Activated CD4-positive, alpha-beta T cell treated with anti-CD3 and anti-CD28 coated beads for 1 hour (primary cell): ENCODE measurements at regions not wholly inside any gene's neighbourhood (a gene's known extent, or its start where the extent isn't known, plus 50 kb on each side); places are given as distances from the start of the nearest gene placed in this dataset.

Source experiments
- DNase-seq: peaks from one replicate; pipeline ENCODE4 v3.0.0-alpha.2; 2020

GRCh38 chrX:38992441-38993096 lies 191.3 kb downstream of the MID1IP1 start:
- no peak for DNase-seq

- no peak for DNase-seq
Measured at GRCh38 chrX:38993500-38993899, 192.2 kb downstream of the MID1IP1 start.

DNA sequence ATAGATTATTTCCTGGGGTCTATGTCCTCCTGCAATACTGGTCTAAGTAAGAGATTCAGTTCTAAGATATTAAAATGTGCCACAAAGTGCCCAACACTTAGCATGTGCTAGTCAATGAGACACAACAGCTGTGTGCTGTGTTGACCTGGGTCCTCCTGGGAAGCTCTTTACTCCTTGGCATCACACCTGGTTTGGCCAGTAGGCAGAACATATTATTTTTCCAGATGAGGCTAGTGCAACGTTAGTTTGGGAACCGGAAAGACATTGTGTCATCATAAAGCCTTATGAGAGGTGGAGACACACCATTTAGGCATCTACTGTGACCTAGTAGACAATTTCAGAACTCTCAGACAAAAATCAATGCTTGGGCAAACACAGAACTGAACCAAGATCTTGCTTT lies 197.8 kb downstream of the MID1IP1 start:
- no peak for DNase-seq

GRCh38 chrX:38999967-39000745 lies 198.9 kb downstream of the MID1IP1 start:
- DNase-seq = no peak

DNA sequence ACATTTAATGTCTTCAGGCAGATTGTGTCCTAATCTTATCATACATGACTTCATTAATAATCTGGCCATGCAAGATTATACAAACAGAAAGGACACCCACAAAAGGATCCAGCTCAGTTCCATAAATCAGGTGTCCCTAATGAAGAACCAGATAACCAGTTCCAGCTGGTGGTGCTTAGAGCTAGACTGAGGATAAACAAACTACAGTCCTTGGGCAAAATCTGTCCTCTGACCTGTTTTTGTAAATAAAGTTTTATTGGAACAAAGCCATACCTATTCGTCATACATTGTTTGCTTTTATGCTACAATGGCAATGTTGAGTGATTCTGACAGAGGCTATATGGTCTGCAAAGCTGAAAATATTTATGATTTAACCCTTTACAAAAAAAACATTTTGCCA lies 199.5 kb downstream of the MID1IP1 start:
- DNase-seq = no peak

DNA sequence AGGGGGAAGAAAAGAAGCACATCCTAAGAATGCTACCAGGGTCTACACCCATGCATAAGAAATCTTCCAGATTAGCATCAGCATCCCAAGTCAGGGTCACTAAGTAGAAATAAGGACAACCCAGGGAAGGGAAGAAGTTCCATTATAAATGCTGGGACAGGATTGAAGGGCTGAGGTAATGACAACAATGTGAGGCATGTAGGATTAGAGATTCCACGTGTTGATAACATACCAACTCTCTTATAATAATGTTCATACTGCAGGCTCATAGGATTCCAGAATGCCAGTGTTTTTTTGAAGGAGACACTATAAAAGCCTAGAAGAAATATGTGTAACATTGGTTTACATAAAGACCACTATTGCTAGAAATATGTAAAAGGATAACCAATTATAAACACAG lies 201.2 kb downstream of the MID1IP1 start:
- DNase-seq = no peak

- no peak for DNase-seq
Measured at GRCh38 chrX:39008549-39008948, 207.3 kb downstream of the MID1IP1 start.

DNA sequence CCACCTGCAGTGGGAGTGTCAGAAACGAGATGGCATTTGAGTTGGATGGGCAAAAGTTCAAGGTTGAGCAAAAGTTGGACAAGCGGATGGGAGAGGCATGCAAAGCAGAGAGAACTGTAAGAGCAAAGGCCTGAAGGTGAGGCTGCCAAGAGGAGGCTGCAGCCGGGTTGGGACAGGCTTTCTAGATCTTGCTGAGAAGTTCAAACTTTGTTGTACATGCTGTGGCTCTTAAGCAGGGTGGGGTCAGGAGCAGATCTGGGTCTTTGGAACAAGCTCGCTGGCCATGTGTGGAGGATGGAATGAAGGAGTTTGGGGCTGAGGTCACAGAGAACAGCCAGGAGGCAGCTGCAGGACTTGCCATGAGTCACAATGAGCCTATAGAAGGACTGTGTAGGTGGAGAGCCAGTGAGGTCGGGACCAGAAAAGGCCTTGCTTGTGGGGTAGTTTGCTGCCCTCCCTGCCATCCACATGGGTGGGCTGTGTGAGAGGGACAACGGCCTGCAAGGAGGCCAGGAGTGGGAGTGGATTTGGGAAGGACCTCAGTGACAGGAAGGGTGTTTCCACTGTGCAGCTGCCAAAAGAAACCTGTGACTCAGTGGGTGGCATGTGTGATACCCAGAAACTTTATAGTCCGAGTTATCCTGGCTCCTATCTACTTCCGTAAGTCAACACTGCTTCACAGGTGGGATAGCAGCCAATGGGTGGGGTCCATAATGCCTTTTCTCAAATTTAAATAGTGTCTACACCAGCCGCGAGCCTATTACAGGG lies 210.4 kb downstream of the MID1IP1 start:
- no peak for DNase-seq

DNA sequence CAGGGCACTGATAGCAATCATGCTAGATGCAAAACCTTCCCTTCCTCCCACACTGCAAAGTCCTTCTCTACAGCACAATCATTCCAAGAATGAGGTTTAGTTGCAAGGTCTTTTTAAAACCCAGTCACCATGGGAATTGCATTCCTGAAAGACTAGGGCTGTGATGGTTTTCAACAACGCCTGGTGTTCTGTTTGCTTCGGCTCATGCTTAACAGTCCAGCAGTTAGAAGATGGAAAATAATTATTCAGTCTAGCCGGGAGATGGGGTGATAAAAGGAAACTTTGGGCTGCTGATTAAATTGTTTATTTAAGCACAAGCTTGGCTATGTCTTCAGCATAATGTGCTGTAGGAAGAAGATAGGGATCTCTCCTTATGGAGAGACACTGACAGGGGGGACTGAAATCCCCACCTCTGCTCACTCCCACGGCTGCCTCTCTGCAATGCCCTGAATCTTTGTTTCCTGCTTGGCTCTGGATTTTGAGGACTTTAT lies 211.4 kb downstream of the MID1IP1 start:
- no peak for DNase-seq

DNA sequence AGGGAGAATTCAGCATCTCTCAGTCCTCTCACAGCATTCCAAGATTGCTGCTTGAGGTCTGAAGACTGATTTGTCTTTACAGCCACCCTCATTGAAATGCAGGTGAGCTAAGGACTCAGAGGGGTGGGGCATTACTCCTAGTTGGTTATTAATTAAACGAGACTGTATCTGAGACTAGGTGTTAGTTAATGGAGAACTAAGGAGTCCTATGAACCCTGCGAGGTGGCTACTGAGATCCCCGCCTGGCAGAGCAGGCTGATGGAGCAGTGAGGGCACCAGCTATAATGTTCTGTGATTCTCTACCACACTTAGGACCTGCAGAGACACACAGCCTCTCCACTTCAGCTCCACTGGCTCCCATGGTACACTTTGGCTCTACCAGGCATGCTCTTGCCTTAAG lies 215.3 kb downstream of the MID1IP1 start:
- DNase-seq = no peak

DNA sequence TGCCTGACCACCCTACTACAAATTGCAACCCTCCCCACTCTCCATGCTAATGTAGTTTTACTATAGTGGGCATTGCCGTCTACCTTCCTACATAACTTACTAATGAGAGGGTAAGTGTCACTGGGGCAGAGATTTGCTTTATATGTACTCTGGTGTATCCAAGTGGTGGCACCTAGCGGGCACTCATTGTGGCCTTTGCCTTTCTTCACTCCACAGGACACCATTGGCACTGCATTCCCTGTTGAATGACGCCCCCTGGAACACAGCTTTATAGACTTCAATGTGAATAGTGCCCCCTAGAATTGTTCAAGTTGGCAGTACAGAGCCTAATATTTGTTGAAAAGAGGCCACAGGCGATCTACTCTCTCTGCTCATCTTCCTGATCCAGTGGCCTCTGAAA lies 215.8 kb downstream of the MID1IP1 start:
- DNase-seq = no peak

- no peak for DNase-seq
Measured at GRCh38 chrX:39017716-39018115, 216.5 kb downstream of the MID1IP1 start.

DNA sequence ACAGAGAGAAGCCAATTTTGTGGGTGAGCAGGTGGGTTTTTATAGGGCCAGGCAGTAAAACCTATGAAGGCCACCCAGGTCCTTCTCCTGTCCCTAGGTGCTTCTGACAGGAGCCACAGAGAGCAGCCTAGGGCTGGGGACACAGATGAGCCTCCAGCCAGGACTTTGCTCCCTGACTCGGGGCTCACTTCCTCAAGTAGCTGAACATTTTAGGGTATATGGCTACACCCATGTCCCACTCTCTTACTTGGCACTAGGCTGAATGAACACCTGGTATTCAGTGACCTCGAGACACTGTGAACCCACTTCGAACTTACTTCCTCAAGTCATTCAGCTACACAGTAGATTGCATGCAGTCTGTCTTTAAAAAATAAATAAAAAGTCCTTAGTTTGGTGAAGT lies 217.3 kb downstream of the MID1IP1 start:
- no peak for DNase-seq

- no peak for DNase-seq
Measured at GRCh38 chrX:39019056-39019455, 217.8 kb downstream of the MID1IP1 start.

GRCh38 chrX:39020051-39020669 lies 218.9 kb downstream of the MID1IP1 start:
- no peak for DNase-seq

GRCh38 chrX:39022106-39022505 lies 220.8 kb downstream of the MID1IP1 start:
- no peak for DNase-seq

DNA sequence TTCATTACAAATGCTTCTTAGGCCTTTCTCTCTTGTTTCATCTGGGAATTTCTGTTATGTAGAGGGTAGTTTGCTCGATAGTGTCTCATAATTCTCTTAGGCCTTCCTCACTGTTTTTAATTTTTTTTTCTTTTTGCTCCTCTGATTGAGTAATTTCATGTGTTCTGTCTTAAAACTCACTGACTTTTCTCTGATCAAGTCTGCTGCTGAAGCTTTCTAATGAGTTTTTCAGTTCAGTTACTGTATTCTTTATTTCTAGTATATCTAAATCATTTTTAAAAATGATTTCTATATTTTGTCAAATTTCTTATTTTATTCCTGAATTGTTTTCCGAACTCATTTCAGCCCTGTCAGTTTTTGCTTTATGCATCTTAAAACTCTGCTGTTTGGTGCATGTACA lies 228.0 kb downstream of the MID1IP1 start:
- DNase-seq = no peak

DNA sequence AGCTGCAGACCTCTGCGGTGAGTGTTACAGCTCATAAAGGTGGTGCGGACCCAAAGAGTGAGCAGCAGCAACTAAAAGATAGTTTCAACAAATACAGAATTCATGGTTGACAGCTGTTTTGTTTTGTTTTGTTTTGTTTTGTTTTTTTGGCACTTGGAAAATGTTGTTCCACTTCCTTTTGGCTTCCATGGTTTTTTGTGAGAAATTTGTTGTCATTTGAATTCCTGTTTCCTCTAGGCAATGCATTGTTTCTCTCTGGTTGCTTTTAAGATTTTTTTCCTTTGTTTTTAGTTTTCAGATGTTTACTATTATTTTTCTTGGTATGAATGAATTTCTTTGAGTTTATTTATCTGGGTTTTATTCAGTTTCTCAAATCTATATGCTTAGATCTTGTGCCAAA lies 229.4 kb downstream of the MID1IP1 start:
- DNase-seq = no peak

GRCh38 chrX:39039890-39040289 lies 238.6 kb downstream of the MID1IP1 start:
- DNase-seq = no peak

DNA sequence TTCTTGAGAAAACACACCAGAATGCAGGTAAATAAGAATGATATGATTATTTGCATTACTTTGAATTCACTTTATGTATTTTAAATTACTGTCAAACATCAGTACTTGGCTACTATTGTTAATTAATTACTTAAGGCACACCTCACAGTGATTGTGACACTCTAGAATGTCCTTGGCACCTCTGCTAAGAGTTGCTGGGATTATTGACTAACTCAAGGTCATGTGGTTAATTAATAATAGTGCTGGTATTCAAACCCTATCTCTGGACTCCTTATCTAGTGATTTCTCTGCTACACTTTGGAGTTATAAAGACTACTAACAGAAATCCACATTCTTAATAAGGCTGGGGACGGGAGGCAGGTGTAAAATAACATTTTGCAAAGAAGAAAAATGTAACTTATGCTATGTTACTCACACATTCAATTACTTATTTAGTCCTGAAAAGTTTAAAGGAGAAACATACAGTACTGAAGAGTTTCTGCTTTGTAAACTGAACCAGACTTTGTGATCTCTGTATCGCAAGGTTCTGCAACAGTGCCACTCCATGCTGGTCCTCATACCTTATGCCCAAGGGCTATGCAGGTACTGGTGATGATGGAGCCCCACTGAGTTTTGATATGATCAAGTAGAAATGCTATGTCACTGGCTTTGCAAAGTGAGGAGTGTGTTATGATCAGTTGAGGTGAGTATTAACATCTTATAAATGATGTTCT lies 242.7 kb downstream of the MID1IP1 start:
- no peak for DNase-seq

- no peak for DNase-seq
Measured at GRCh38 chrX:39047174-39047573, 245.9 kb downstream of the MID1IP1 start.

DNA sequence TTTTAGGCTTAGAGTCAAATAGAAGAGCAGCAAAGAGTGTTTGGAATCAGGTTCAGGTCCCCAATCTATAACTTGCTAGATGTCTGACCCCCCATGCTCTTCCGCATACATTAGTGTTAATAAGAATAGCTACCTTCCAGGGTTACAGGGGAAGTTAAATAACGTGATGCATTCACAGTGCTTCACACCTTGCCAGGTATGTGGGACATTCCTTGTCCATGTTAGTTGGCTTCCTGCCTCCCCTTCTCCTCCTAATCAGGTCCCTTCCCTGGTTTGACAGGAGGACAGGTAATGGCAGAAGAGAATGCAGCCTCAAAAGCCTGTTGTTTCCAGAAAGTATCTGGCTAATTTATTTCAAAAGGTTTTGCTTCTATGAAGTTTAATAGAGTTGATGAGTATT lies 248.7 kb downstream of the MID1IP1 start:
- no peak for DNase-seq

- no peak for DNase-seq
Measured at GRCh38 chrX:39050427-39050826, 249.2 kb downstream of the MID1IP1 start.
